ENCODE measurements at regions not wholly inside any gene's neighbourhood (a gene's known extent, or its start where the extent isn't known, plus 50 kb on each side); places are given as distances from the start of the nearest gene placed in this dataset.

- no peak for DNase-seq
- H3K4me3 Mint-ChIP-seq: no peak overlapping the region
- ATAC-seq: no peak
- CTCF ChIA-PET: no interaction called here
- no peaks in the 10 kb centered on the region for H3K27me3 Mint-ChIP-seq
- no peak overlapping the region for H3K27ac Mint-ChIP-seq
- no peaks in the 10 kb centered on the region for H3K4me1 Mint-ChIP-seq
- H3K36me3 Mint-ChIP-seq: no peaks in the 10 kb centered on the region
- no peaks in the 10 kb centered on the region for H3K9me3 Mint-ChIP-seq (ENCODE audit: low read depth)
These were observed 767.0 kb upstream of the RAB6C start for GRCh38 chr2:129212299-129212958.

GRCh38 chr2:129224022-129224421, 755.4 kb upstream of the RAB6C start:
- no peaks in the 10 kb centered on the region for H3K27me3 Mint-ChIP-seq
- H3K4me3 Mint-ChIP-seq: no peak overlapping the region
- DNase-seq: no peak
- no peaks in the 10 kb centered on the region for H3K4me1 Mint-ChIP-seq
- no peaks in the 10 kb centered on the region for H3K36me3 Mint-ChIP-seq
- CTCF ChIA-PET: no interaction called here
- H3K9me3 Mint-ChIP-seq (ENCODE audit: low read depth): peaks cover 4% of the 10 kb centered on the region
- no peak overlapping the region for H3K27ac Mint-ChIP-seq
- ATAC-seq: no peak

GRCh38 chr2:129224486-129224885, 755.0 kb upstream of the RAB6C start:
- H3K4me1 Mint-ChIP-seq: no peaks in the 10 kb centered on the region
- DNase-seq: no peak
- H3K36me3 Mint-ChIP-seq: no peaks in the 10 kb centered on the region
- H3K9me3 Mint-ChIP-seq (ENCODE audit: low read depth): peaks cover 2% of the 10 kb centered on the region
- no peak overlapping the region for H3K4me3 Mint-ChIP-seq
- CTCF ChIA-PET: no interaction called here
- no peak overlapping the region for H3K27ac Mint-ChIP-seq
- ATAC-seq: no peak
- H3K27me3 Mint-ChIP-seq: no peaks in the 10 kb centered on the region

- no peak for DNase-seq
- Mint-ChIP-seq H3K36me3 (no peaks in the 10 kb centered on the region), H3K27me3 (no peaks in the 10 kb centered on the region), H3K27ac (no peak overlapping the region), H3K4me3 (no peak overlapping the region), H3K9me3 (ENCODE audit: low read depth) (no peaks in the 10 kb centered on the region), H3K4me1 (no peaks in the 10 kb centered on the region)
- CTCF ChIA-PET: no interaction called here
- ATAC-seq: no peak
These were observed 750.3 kb upstream of the RAB6C start for GRCh38 chr2:129229196-129229595.

- CTCF ChIA-PET: no interaction called here
- Mint-ChIP-seq H3K27me3 (no peaks in the 10 kb centered on the region), H3K27ac (no peak overlapping the region), H3K9me3 (ENCODE audit: low read depth) (no peaks in the 10 kb centered on the region), H3K4me1 (no peaks in the 10 kb centered on the region), H3K36me3 (no peaks in the 10 kb centered on the region), H3K4me3 (no peak overlapping the region)
- ATAC-seq: no peak
- no peak for DNase-seq
These were observed 749.5 kb upstream of the RAB6C start for GRCh38 chr2:129229830-129230441.

GRCh38 chr2:129231924-129232323, 747.5 kb upstream of the RAB6C start:
- Mint-ChIP-seq H3K27ac (no peak overlapping the region), H3K4me3 (no peak overlapping the region), H3K27me3 (no peaks in the 10 kb centered on the region), H3K9me3 (ENCODE audit: low read depth) (peaks cover 2% of the 10 kb centered on the region), H3K4me1 (no peaks in the 10 kb centered on the region), H3K36me3 (no peaks in the 10 kb centered on the region)
- ATAC-seq (no peak), DNase-seq (no peak)
- CTCF ChIA-PET: no interaction called here

- no peaks in the 10 kb centered on the region for H3K4me1 Mint-ChIP-seq
- H3K27me3 Mint-ChIP-seq: no peaks in the 10 kb centered on the region
- DNase-seq (no peak), ATAC-seq (no peak)
- CTCF ChIA-PET: no interaction called here
- no peak overlapping the region for H3K4me3 Mint-ChIP-seq
- H3K36me3 Mint-ChIP-seq: no peaks in the 10 kb centered on the region
- no peak overlapping the region for H3K27ac Mint-ChIP-seq
- H3K9me3 Mint-ChIP-seq (ENCODE audit: low read depth): peaks cover 4% of the 10 kb centered on the region
These were observed 746.3 kb upstream of the RAB6C start for GRCh38 chr2:129233166-129233565.

- ATAC-seq: no peak
- CTCF ChIA-PET: no interaction called here
- Mint-ChIP-seq H3K27ac (no peak overlapping the region), H3K36me3 (no peaks in the 10 kb centered on the region), H3K9me3 (ENCODE audit: low read depth) (peaks cover 4% of the 10 kb centered on the region), H3K27me3 (no peaks in the 10 kb centered on the region), H3K4me1 (no peaks in the 10 kb centered on the region), H3K4me3 (no peak overlapping the region)
- DNase-seq: no peak
These were observed 745.6 kb upstream of the RAB6C start for GRCh38 chr2:129233751-129234406.

GRCh38 chr2:129236601-129237000, 742.9 kb upstream of the RAB6C start:
- Mint-ChIP-seq H3K36me3 (no peaks in the 10 kb centered on the region), H3K9me3 (ENCODE audit: low read depth) (peaks cover 4% of the 10 kb centered on the region), H3K27ac (no peak overlapping the region), H3K27me3 (no peaks in the 10 kb centered on the region), H3K4me1 (no peaks in the 10 kb centered on the region), H3K4me3 (no peak overlapping the region)
- no peak for DNase-seq
- no peak for ATAC-seq
- CTCF ChIA-PET: no interaction called here

- Mint-ChIP-seq H3K4me1 (no peaks in the 10 kb centered on the region), H3K9me3 (ENCODE audit: low read depth) (peaks cover 4% of the 10 kb centered on the region), H3K27ac (no peak overlapping the region), H3K4me3 (no peak overlapping the region), H3K36me3 (no peaks in the 10 kb centered on the region), H3K27me3 (no peaks in the 10 kb centered on the region)
- ATAC-seq (no peak), DNase-seq (no peak)
- CTCF ChIA-PET: no interaction called here
These were observed 741.3 kb upstream of the RAB6C start for GRCh38 chr2:129237966-129238725.

- Mint-ChIP-seq H3K4me3 (no peak overlapping the region), H3K4me1 (no peaks in the 10 kb centered on the region), H3K36me3 (no peaks in the 10 kb centered on the region), H3K27ac (no peak overlapping the region), H3K27me3 (no peaks in the 10 kb centered on the region), H3K9me3 (ENCODE audit: low read depth) (peaks cover 4% of the 10 kb centered on the region)
- DNase-seq: no peak
- CTCF ChIA-PET: no interaction called here
- no peak for ATAC-seq
These were observed 740.3 kb upstream of the RAB6C start for GRCh38 chr2:129239141-129239540.

GRCh38 chr2:129240061-129240460, 739.4 kb upstream of the RAB6C start:
- Mint-ChIP-seq H3K9me3 (ENCODE audit: low read depth) (peaks cover 4% of the 10 kb centered on the region), H3K36me3 (no peaks in the 10 kb centered on the region), H3K27ac (no peak overlapping the region), H3K4me1 (no peaks in the 10 kb centered on the region), H3K27me3 (no peaks in the 10 kb centered on the region), H3K4me3 (no peak overlapping the region)
- DNase-seq (no peak), ATAC-seq (no peak)
- CTCF ChIA-PET: no interaction called here

GRCh38 chr2:129242269-129242668, 737.2 kb upstream of the RAB6C start:
- Mint-ChIP-seq H3K36me3 (no peaks in the 10 kb centered on the region), H3K4me1 (no peaks in the 10 kb centered on the region), H3K27ac (no peak overlapping the region), H3K27me3 (no peaks in the 10 kb centered on the region), H3K9me3 (ENCODE audit: low read depth) (no peaks in the 10 kb centered on the region), H3K4me3 (no peak overlapping the region)
- ATAC-seq (no peak), DNase-seq (no peak)
- CTCF ChIA-PET: no interaction called here

GRCh38 chr2:129247751-129248150, 731.7 kb upstream of the RAB6C start:
- H3K4me1 Mint-ChIP-seq: no peaks in the 10 kb centered on the region
- no peaks in the 10 kb centered on the region for H3K27me3 Mint-ChIP-seq
- H3K4me3 Mint-ChIP-seq: no peak overlapping the region
- no peaks in the 10 kb centered on the region for H3K36me3 Mint-ChIP-seq
- CTCF ChIA-PET: no interaction called here
- H3K27ac Mint-ChIP-seq: no peak overlapping the region
- no peak for ATAC-seq
- DNase-seq: no peak
- no peaks in the 10 kb centered on the region for H3K9me3 Mint-ChIP-seq (ENCODE audit: low read depth)

Data from activated CD8-positive, alpha-beta memory T cell treated with anti-CD3 and anti-CD28 coated beads, Interleukin-2, amount 10 ng/mL, durations not matched to agents 7 days and 5 days (primary cell).